GM12892 (cell line): ENCODE measurements at regions not wholly inside any gene's neighbourhood (a gene's known extent, or its start where the extent isn't known, plus 50 kb on each side); places are given as distances from the start of the nearest gene placed in this dataset.

ENCODE experiments used
- POLR2AphosphoS5 ChIP-seq: IDR thresholded peaks from 2 replicates; pipeline ENCODE4 v1.6.1; 2011; ENCODE audit warnings: low read depth, low read length, control low read depth
- TAF1 ChIP-seq: IDR thresholded peaks from 2 replicates; pipeline ENCODE4 v1.6.1; 2011; ENCODE audit warnings: low read depth, mild to moderate bottlenecking, control low read depth, low read length, borderline replicate concordance

DNA sequence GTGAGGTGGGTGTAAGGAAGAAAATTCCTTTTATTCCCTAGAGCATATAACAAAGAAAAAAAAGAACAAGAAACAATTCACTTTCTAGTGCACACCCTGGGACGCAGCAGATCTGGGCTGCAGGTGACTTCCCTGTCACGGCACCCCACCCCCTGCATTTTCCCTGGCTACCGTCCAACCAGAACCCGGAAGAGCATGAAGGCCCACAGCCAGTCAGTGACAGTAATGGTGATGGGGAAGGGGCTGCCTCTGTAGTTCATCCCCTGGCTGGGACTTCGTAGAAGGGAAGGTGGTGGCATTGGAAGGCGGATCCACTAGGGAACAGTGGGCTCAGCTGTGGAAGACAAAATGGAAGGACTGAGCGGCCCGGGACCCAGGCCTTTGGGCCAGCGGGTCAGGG, 236.7 kb downstream of the BUB3 start:
- TF ChIP-seq POLR2AphosphoS5 (no peak; the same call in 1 of the 2 replicates), TAF1 (no peak)
